Prostate gland (tissue), 2 donors: ENCODE measurements at regions not wholly inside any gene's neighbourhood (a gene's known extent, or its start where the extent isn't known, plus 50 kb on each side); places are given as distances from the start of the nearest gene placed in this dataset.

Experiments
- POLR2A ChIP-seq: fragments of 450-650 bp; IDR thresholded peaks from one replicate; pipeline ENCODE4 v1.6.1; 2016; ENCODE audit warnings: antibody characterized with exemption, mild to moderate bottlenecking
- TF ChIP-seq, protein P1 (sequence below), 4 experiments: fragments of 200-600 bp in 2 of 4; fragments of 450-650 bp in 2 of 4; sonication (generic) in 2 of 4; IDR thresholded peaks; 1 replicate in 3 of 4; 2 replicates in 1 of 4; pipeline ENCODE4 v1.5.1; 2016 to 2019; ENCODE audit warnings: antibody characterized with exemption in 4 of 4, mild to moderate bottlenecking in 2 of 4, moderate library complexity in 2 of 4

DNA sequence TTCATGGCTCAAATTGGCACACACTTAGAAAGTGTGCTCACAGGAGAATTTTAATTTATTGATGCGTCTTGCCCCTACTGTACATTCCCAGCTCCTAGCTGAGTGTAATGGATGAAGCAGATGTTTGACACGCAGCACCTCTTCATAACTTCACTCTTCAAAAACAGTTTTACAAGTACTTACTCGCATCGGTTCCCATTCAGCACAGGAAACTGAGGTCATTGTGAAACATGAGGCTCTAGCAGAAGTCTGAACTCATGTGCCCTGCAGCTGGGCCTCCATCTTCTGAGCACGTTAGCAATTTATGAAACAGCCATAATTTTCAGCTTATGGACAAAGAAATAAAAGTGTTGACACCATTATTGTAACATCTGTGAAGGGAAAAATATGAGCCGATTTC is 558.9 kb upstream of the MGMT start:
- TF ChIP-seq POLR2A: no peak
- TF ChIP-seq, protein P1, sequence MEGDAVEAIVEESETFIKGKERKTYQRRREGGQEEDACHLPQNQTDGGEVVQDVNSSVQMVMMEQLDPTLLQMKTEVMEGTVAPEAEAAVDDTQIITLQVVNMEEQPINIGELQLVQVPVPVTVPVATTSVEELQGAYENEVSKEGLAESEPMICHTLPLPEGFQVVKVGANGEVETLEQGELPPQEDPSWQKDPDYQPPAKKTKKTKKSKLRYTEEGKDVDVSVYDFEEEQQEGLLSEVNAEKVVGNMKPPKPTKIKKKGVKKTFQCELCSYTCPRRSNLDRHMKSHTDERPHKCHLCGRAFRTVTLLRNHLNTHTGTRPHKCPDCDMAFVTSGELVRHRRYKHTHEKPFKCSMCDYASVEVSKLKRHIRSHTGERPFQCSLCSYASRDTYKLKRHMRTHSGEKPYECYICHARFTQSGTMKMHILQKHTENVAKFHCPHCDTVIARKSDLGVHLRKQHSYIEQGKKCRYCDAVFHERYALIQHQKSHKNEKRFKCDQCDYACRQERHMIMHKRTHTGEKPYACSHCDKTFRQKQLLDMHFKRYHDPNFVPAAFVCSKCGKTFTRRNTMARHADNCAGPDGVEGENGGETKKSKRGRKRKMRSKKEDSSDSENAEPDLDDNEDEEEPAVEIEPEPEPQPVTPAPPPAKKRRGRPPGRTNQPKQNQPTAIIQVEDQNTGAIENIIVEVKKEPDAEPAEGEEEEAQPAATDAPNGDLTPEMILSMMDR (IDR thresholded peaks at IDR 0.05): no peak
